HEK293 (cell line): ENCODE measurements at regions not wholly inside any gene's neighbourhood (a gene's known extent, or its start where the extent isn't known, plus 50 kb on each side); places are given as distances from the start of the nearest gene placed in this dataset.

Experiments used
- BCL11A ChIP-seq: fragments of 450-650 bp; formaldehyde crosslinking; IDR thresholded peaks from 2 replicates; pipeline ENCODE4 v1.5.1; 2016; ENCODE audit warnings: low read depth, missing biosample characterization, missing genetic modification characterization
- PRDM1 ChIP-seq: fragments of 450-650 bp; formaldehyde crosslinking; IDR thresholded peaks from 2 replicates; pipeline ENCODE4; 2016; ENCODE audit warnings: missing biosample characterization, missing genetic modification characterization
- SCRT1 ChIP-seq: fragments of 450-650 bp; formaldehyde crosslinking; IDR thresholded peaks from 2 replicates; pipeline ENCODE4 v1.5.1; 2016; ENCODE audit warnings: missing biosample characterization, missing genetic modification characterization, borderline replicate concordance
- YY2 ChIP-seq: fragments of 450-650 bp; formaldehyde crosslinking; IDR thresholded peaks from 2 replicates; pipeline ENCODE4 v1.5.1; 2016; ENCODE audit warnings: missing biosample characterization, missing genetic modification characterization
- ZBTB20 ChIP-seq: fragments of 450-650 bp; formaldehyde crosslinking; IDR thresholded peaks from 2 replicates; pipeline ENCODE4 v1.5.1; 2016; ENCODE audit warnings: missing biosample characterization, missing genetic modification characterization
- ZBTB44 ChIP-seq: fragments of 450-650 bp; IDR thresholded peaks from 2 replicates; pipeline ENCODE4 v1.5.1; 2018; ENCODE audit warnings: missing biosample characterization, mild to moderate bottlenecking, missing genetic modification characterization
- ZIC2 ChIP-seq: fragments of 450-650 bp; formaldehyde crosslinking; IDR thresholded peaks from 2 replicates; pipeline ENCODE4 v1.5.1; 2016; ENCODE audit warnings: missing biosample characterization, missing genetic modification characterization
- ZNF138 ChIP-seq: fragments of 450-650 bp; formaldehyde crosslinking; IDR thresholded peaks from 2 replicates; pipeline ENCODE4 v1.5.1; 2016; ENCODE audit warnings: missing biosample characterization, missing genetic modification characterization, borderline replicate concordance
- ZNF146 ChIP-seq: fragments of 450-650 bp; formaldehyde crosslinking; IDR thresholded peaks from 2 replicates; pipeline ENCODE4 v1.5.1; 2016; ENCODE audit warnings: missing biosample characterization, missing genetic modification characterization
- ZNF18 ChIP-seq: fragments of 450-650 bp; formaldehyde crosslinking; IDR thresholded peaks from 2 replicates; pipeline ENCODE4 v1.5.1; 2016; ENCODE audit warnings: missing biosample characterization, missing genetic modification characterization
- ZNF19 ChIP-seq: fragments of 450-650 bp; formaldehyde crosslinking; IDR thresholded peaks from 2 replicates; pipeline ENCODE4; 2016; ENCODE audit warnings: missing biosample characterization, missing genetic modification characterization, low read depth
- ZNF214 ChIP-seq: fragments of 450-650 bp; formaldehyde crosslinking; IDR thresholded peaks from 2 replicates; pipeline ENCODE4 v1.5.1; 2017; ENCODE audit warnings: missing biosample characterization, mild to moderate bottlenecking, missing genetic modification characterization, borderline replicate concordance
- ZNF266 ChIP-seq: fragments of 450-650 bp; formaldehyde crosslinking; IDR thresholded peaks from 2 replicates; pipeline ENCODE4 v1.5.1; 2016; ENCODE audit warnings: missing biosample characterization, missing genetic modification characterization, low read depth
- ZNF274 ChIP-seq, 2 experiments: fragments of 200-500 bp in 1 of 2; fragments of 450-650 bp in 1 of 2; sonication (Bioruptor generic) in 1 of 2; formaldehyde crosslinking in 1 of 2; IDR thresholded peaks; 2 replicates each; pipeline versions ENCODE4 v1.5.1 to v1.6.1; 2014 to 2016; ENCODE audit warnings: borderline replicate concordance in 1 of 2, inconsistent platforms in 1 of 2, low read length in 1 of 2, missing biosample characterization in 1 of 2, missing genetic modification characterization in 1 of 2
- ZNF341 ChIP-seq: fragments of 450-650 bp; formaldehyde crosslinking; IDR thresholded peaks from 2 replicates; pipeline ENCODE4; 2016; ENCODE audit warnings: low read depth, missing biosample characterization, missing genetic modification characterization
- ZNF398 ChIP-seq: fragments of 450-650 bp; formaldehyde crosslinking; IDR thresholded peaks from 2 replicates; pipeline ENCODE4 v1.5.1; 2017; ENCODE audit warnings: missing biosample characterization, missing genetic modification characterization
- ZNF426 ChIP-seq: fragments of 450-650 bp; formaldehyde crosslinking; IDR thresholded peaks from 2 replicates; pipeline ENCODE4 v1.5.1; 2017; ENCODE audit warnings: missing biosample characterization, missing genetic modification characterization, mild to moderate bottlenecking, inconsistent platforms, moderate library complexity
- ZNF449 ChIP-seq: fragments of 450-650 bp; formaldehyde crosslinking; IDR thresholded peaks from 2 replicates; pipeline ENCODE4 v1.5.1; 2017; ENCODE audit warnings: missing biosample characterization, mild to moderate bottlenecking, missing genetic modification characterization, moderate library complexity
- ZNF513 ChIP-seq: fragments of 450-650 bp; IDR thresholded peaks from 2 replicates; pipeline ENCODE4 v1.5.1; 2018; ENCODE audit warnings: missing biosample characterization, missing genetic modification characterization
- ZNF529 ChIP-seq: fragments of 450-650 bp; formaldehyde crosslinking; IDR thresholded peaks from 2 replicates; pipeline ENCODE4 v1.5.1; 2017; ENCODE audit warnings: missing genetic modification characterization, missing biosample characterization; ENCODE audit not compliant: insufficient replicate concordance
- ZNF530 ChIP-seq: fragments of 450-650 bp; formaldehyde crosslinking; IDR thresholded peaks from 2 replicates; pipeline ENCODE4 v1.5.1; 2016; ENCODE audit warnings: low read depth, missing biosample characterization, missing genetic modification characterization
- ZNF555 ChIP-seq: fragments of 450-650 bp; formaldehyde crosslinking; conservative IDR thresholded peaks from 2 replicates; pipeline ENCODE4 v1.5.1; 2017; ENCODE audit warnings: missing biosample characterization, mild to moderate bottlenecking, missing genetic modification characterization, inconsistent platforms
- ZNF560 ChIP-seq: fragments of 450-650 bp; formaldehyde crosslinking; IDR thresholded peaks from 2 replicates; pipeline ENCODE4 v1.5.1; 2017; ENCODE audit warnings: missing biosample characterization, missing genetic modification characterization, borderline replicate concordance
- ZNF610 ChIP-seq: fragments of 450-650 bp; formaldehyde crosslinking; IDR thresholded peaks from 2 replicates; pipeline ENCODE4 v1.5.1; 2016; ENCODE audit warnings: missing biosample characterization, missing genetic modification characterization, borderline replicate concordance
- ZNF639 ChIP-seq: fragments of 450-650 bp; formaldehyde crosslinking; IDR thresholded peaks from 2 replicates; pipeline ENCODE4 v1.5.1; 2016; ENCODE audit warnings: missing biosample characterization, missing genetic modification characterization
- ZNF654 ChIP-seq: fragments of 450-650 bp; formaldehyde crosslinking; IDR thresholded peaks from 2 replicates; pipeline ENCODE4 v1.5.1; 2016; ENCODE audit warnings: low read depth, missing biosample characterization, missing genetic modification characterization
- ZNF791 ChIP-seq: fragments of 450-650 bp; formaldehyde crosslinking; IDR thresholded peaks from 2 replicates; pipeline ENCODE4 v1.5.1; 2016; ENCODE audit warnings: missing biosample characterization, missing genetic modification characterization

- TF ChIP-seq ZNF513 (tag by site-specific recombination) (no peak), ZNF639 (tag by site-specific recombination) (no peak), ZNF274 (IDR thresholded peaks at IDR 0.05; ENCODE audit: low read length) (no peak), ZNF274 (tag by site-specific recombination; IDR thresholded peaks at IDR 0.05; ENCODE audit: borderline replicate concordance) (no peak), ZNF654 (tag by site-specific recombination) (peak; percentile 35), YY2 (tag by site-specific recombination) (no peak), ZNF449 (tag by site-specific recombination) (no peak), ZNF19 (tag by site-specific recombination) (0 out of 2 replicates have a peak, but pooled peaks have one; percentile 37), ZNF138 (tag by site-specific recombination) (peak; percentile 58; the same call in 1 of the 2 replicates), BCL11A (tag by site-specific recombination) (no peak), ZNF341 (no peak), ZBTB20 (tag by site-specific recombination) (no peak), SCRT1 (no peak), ZNF214 (tag by site-specific recombination) (no peak), PRDM1 (tag by site-specific recombination) (no peak), ZNF610 (peak; percentile 52; the same call in 1 of the 2 replicates), ZNF555 (peak; percentile 80), ZNF18 (tag by site-specific recombination) (peak; percentile 39; the same call in 1 of the 2 replicates), ZBTB44 (tag by site-specific recombination) (no peak), ZNF426 (tag by site-specific recombination) (peak; percentile 84), ZNF560 (peak; percentile 80; the same call in 1 of the 2 replicates), ZNF266 (peak; percentile 79), ZNF398 (tag by site-specific recombination) (no peak), ZIC2 (tag by site-specific recombination) (no peak), ZNF529 (no peak), ZNF146 (tag by site-specific recombination) (no peak), ZNF530 (tag by site-specific recombination) (0 out of 2 replicates have a peak, but pooled peaks have one; percentile 74), ZNF791 (tag by site-specific recombination) (0 out of 2 replicates have a peak, but pooled peaks have one; percentile 52)
Measured at GRCh38 chr17:72446118-72446517, 325.3 kb downstream of the SOX9 start (continued).
